ENCODE measurements at regions not wholly inside any gene's neighbourhood (a gene's known extent, or its start where the extent isn't known, plus 50 kb on each side); places are given as distances from the start of the nearest gene placed in this dataset.

DNA sequence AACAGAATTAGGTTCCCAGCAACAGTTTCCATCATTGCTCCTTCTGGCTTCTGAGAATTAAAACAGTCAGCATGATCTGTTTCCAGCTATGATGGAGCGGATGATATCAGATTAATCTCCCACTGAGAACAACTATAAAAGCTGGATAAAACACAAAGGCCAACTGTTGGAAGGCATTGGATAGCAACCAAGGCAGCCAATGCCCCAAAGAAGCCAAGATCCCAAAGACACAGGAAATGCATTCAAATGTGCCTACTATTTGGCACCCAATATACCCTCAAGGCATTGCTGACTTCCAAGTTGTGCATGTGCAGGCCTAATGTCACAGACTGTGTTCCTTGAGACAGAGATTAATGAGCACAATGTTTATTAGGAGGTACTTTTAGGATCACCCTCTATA, 259.3 kb downstream of the ARHGAP12 start:
- TF ChIP-seq, protein P1, sequence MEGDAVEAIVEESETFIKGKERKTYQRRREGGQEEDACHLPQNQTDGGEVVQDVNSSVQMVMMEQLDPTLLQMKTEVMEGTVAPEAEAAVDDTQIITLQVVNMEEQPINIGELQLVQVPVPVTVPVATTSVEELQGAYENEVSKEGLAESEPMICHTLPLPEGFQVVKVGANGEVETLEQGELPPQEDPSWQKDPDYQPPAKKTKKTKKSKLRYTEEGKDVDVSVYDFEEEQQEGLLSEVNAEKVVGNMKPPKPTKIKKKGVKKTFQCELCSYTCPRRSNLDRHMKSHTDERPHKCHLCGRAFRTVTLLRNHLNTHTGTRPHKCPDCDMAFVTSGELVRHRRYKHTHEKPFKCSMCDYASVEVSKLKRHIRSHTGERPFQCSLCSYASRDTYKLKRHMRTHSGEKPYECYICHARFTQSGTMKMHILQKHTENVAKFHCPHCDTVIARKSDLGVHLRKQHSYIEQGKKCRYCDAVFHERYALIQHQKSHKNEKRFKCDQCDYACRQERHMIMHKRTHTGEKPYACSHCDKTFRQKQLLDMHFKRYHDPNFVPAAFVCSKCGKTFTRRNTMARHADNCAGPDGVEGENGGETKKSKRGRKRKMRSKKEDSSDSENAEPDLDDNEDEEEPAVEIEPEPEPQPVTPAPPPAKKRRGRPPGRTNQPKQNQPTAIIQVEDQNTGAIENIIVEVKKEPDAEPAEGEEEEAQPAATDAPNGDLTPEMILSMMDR (IDR thresholded peaks at IDR 0.05), result no peak
- TF ChIP-seq, protein P2, sequence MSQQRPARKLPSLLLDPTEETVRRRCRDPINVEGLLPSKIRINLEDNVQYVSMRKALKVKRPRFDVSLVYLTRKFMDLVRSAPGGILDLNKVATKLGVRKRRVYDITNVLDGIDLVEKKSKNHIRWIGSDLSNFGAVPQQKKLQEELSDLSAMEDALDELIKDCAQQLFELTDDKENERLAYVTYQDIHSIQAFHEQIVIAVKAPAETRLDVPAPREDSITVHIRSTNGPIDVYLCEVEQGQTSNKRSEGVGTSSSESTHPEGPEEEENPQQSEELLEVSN (IDR thresholded peaks at IDR 0.05; ENCODE audit: borderline replicate concordance, low read depth), result no peak
- TF ChIP-seq HOXA7 (CRISPR knock-in tag; IDR thresholded peaks at IDR 0.05) (no peak), JUN (IDR thresholded peaks at IDR 0.05) (no peak), POLR2A (IDR thresholded peaks at IDR 0.05; ENCODE audit: low read length) (no peak), MYC (IDR thresholded peaks at IDR 0.05; ENCODE audit: borderline replicate concordance, low read length) (no peak), RFX5 (IDR thresholded peaks at IDR 0.05) (no peak), CHD4 (IDR thresholded peaks at IDR 0.05; ENCODE audit: borderline replicate concordance) (no peak), MAZ (IDR thresholded peaks at IDR 0.05; ENCODE audit: borderline replicate concordance, low read depth, low read length) (no peak), SREBF2 (IDR thresholded peaks at IDR 0.05) (no peak), RARB (CRISPR knock-in tag; IDR thresholded peaks at IDR 0.05) (no peak), TFCP2L1 (CRISPR knock-in tag; IDR thresholded peaks at IDR 0.05) (no peak)
- TF ChIP-seq, protein P3, sequence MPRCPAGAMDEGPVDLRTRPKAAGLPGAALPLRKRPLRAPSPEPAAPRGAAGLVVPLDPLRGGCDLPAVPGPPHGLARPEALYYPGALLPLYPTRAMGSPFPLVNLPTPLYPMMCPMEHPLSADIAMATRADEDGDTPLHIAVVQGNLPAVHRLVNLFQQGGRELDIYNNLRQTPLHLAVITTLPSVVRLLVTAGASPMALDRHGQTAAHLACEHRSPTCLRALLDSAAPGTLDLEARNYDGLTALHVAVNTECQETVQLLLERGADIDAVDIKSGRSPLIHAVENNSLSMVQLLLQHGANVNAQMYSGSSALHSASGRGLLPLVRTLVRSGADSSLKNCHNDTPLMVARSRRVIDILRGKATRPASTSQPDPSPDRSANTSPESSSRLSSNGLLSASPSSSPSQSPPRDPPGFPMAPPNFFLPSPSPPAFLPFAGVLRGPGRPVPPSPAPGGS (IDR thresholded peaks at IDR 0.05), result no peak
- TF ChIP-seq, protein P4, sequence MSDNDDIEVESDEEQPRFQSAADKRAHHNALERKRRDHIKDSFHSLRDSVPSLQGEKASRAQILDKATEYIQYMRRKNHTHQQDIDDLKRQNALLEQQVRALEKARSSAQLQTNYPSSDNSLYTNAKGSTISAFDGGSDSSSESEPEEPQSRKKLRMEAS (IDR thresholded peaks at IDR 0.05), result no peak
